SKM-1 treated with dmso at 0.1 percent for 144 hours (cell line): ENCODE measurements at regions not wholly inside any gene's neighbourhood (a gene's known extent, or its start where the extent isn't known, plus 50 kb on each side); places are given as distances from the start of the nearest gene placed in this dataset.
"Not testable (repeated sequence)": the region's sequence is repeated elsewhere in the genome, so short reads cannot be mapped to it uniquely, and the experiment has no call there.

Experiments
- DNase-seq: peaks from one replicate; lab custom pipeline; 2025; ENCODE audit not compliant: unreplicated experiment; lab: John Stamatoyannopoulos, UW

GRCh38 chr19:28544451-28545261, 668.3 kb downstream of the UQCRFS1 start:
- DNase-seq: no peak

- DNase-seq: no peak
Measured at GRCh38 chr19:28543244-28543776, 669.6 kb downstream of the UQCRFS1 start.

GRCh38 chr19:28542394-28543243, 670.3 kb downstream of the UQCRFS1 start:
- no peak for DNase-seq

DNA sequence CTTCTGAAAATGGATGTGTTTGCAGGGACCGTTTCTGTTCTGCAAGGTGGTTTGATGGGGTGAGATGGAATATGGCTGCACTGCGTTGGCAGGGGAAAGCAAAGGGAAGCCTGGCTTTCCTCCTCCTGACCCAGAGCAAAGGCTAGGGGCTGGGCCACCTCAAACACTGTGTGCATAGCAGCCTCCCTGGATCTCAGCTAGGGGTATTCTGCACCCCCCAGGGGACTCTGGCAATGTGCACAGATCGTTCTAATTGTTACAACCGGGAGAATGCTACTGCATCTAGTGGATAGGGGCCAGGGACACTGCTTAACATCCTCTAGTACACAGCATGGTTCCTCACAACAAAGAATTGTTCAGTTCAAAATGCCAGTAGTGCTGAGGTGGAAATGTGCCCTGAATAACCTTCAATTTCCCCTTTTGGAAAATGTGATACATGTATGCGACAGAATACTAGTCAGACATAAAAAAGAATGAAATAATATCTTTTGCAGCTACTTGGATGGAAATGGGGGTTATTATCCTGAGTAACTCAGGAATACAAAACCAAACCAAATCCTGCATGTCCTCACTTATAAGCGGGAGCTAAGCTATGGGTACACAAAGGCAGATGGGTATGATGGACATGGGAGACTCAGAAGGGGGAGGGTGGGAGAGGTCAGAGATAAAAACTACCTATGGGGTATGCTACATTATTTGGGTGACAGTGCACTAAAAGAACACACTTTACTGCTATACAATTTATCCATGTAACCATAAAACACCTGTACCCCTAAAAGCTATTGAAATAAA, 671.2 kb downstream of the UQCRFS1 start:
- DNase-seq: no peak

DNA sequence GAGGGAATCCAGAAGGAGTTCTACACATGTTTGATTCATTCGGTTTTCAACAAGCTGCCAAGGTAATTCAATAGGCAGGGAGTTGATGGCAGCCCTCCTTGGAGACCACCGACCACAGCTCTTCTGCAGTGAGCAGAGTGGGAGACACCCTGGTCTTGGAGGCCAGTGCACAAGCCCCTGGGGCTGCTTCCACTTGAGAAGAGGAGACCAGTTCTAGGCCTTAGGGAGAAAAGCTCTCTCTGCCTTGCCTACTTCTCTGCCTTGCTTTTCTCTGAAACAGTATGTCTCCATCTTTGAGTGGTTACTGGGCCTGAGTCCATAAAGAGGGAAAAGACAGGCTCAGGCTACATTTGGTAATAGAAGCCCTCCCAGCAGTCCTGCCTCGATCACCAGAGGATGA, 671.9 kb downstream of the UQCRFS1 start:
- DNase-seq: no peak

- not testable (repeated sequence) for DNase-seq
Measured at GRCh38 chr19:28540385-28540784, 672.6 kb downstream of the UQCRFS1 start.

- DNase-seq: no peak
Measured at GRCh38 chr19:28539759-28540158, 673.2 kb downstream of the UQCRFS1 start.

DNA sequence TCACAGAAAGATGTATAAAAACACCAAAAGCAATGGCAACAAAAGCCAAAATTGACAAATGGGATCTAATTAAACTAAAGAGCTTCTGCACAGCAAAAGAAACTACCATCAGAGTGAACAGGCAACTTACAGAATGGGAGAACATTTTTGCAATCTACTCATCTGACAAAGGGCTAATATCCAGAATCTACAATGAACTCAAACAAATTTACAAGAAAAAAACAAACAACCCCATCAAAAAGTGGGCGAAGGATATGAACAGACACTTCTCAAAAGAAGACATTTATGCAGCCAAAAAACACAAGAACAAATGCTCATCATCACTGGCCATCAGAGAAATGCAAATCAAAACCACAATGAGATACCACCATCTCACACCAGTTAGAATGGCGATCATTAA, 674.4 kb downstream of the UQCRFS1 start:
- not testable (repeated sequence) for DNase-seq

GRCh38 chr19:28537896-28538295, 675.1 kb downstream of the UQCRFS1 start:
- DNase-seq: no peak

- DNase-seq: no peak
Measured at GRCh38 chr19:28537079-28537478, 675.9 kb downstream of the UQCRFS1 start.

DNA sequence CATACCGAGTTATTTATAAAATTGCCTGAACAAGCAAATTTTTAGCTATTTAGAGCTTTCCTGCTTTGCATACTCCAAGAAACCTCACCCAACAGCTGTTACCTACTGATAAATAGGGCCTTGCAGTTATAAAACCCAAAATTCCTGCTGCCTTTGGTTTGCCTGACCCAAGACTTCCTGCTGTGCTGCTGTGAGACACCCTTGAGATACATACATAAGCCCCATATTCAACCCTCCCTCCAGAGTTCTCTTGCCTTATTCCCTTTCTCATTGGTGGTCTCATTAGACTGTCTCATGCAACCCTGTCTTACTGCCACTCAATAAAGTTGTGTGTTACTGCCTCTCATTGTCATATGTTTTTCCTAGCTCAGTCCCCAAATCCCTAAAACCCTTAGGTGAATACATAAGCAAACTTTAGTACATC, 677.6 kb downstream of the UQCRFS1 start:
- no peak for DNase-seq

DNA sequence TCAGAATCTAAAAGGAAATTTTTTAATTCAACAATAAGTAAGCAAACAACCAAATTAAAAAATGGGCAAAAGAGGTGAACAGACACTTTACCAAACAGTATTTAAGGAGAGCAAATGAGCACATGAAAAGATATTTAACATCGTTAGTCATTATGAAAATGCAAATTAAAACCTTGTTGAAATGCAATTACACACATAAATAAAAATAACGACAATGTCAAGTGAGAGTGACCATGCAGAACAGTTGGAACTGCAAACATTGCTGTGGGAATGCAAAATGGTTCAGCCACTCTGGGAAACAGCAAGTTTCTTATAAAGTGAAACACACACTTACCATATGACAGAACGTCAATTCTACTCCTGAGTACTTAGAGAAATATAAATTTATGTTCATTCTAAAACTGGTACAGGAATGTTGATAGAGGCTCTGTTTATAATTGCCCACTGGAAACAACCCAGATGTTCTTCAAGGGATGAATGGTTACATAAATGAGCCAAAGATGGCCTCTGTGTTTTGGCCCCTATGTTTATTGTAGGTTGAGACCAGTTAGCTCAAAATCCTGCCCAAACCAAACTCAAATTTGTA, 678.1 kb downstream of the UQCRFS1 start:
- DNase-seq: no peak

GRCh38 chr19:28532765-28533341, 680.1 kb downstream of the UQCRFS1 start:
- DNase-seq: no peak

- no peak for DNase-seq
Measured at GRCh38 chr19:28531979-28532378, 681.0 kb downstream of the UQCRFS1 start.

- DNase-seq: no peak
Measured at GRCh38 chr19:28530406-28531035, 682.4 kb downstream of the UQCRFS1 start.

- no peak for DNase-seq
Measured at GRCh38 chr19:28526038-28526437, 686.9 kb downstream of the UQCRFS1 start.

DNA sequence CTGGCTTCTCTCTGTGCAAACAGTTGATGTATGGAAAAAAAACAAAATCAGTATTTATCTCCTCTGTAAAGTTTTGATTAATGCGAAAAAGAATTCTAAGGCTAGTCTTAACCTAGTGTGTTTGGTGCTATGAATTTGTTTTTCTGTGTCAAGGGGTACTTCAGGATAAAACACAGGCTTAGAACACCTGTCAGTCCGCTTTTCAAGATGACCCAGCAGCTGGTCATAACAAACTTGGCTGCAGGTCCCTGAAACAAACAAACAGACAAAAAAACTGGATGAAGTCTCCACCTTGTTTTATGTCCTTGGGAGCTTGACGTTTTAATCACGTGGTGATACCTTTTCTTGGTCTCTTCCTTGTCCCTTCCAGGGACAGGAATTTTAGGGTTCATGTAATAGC, 689.3 kb downstream of the UQCRFS1 start:
- DNase-seq: no peak

DNA sequence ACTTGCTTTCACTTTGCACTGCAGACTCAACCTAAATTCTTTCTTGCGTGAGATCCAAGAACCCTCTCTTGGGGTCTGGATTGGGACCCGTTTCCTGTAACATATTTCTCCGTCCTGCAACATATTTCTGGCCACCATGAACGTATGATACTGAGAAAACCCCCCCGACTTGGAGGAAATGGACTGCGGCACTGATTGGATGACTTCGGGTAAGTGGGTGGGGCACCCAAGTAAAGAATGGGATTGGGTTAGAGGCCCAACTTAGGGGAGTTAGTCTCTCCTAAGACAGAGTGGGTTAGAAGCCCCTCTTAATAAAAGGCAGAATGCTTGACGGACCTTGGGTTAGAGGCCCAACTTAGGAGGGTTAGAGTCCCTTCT, 690.4 kb downstream of the UQCRFS1 start:
- no peak for DNase-seq

- DNase-seq: no peak
Measured at GRCh38 chr19:28521614-28522544, 691.1 kb downstream of the UQCRFS1 start.
